ENCODE measurements at regions not wholly inside any gene's neighbourhood (a gene's known extent, or its start where the extent isn't known, plus 50 kb on each side); places are given as distances from the start of the nearest gene placed in this dataset.

GRCh38 chr5:167307042-167307441, 984.4 kb upstream of the WWC1 start:
- no peak for DNase-seq (ENCODE audit: low read depth)

GRCh38 chr5:167308466-167308865, 983.0 kb upstream of the WWC1 start:
- no peak for DNase-seq (ENCODE audit: low read depth)

GRCh38 chr5:167309941-167310517, 981.4 kb upstream of the WWC1 start:
- no peak for DNase-seq (ENCODE audit: low read depth)

- DNase-seq (ENCODE audit: low read depth), result no peak
Measured at GRCh38 chr5:167311340-167311739, 980.1 kb upstream of the WWC1 start.

GRCh38 chr5:167312225-167312624, 979.2 kb upstream of the WWC1 start:
- no peak for DNase-seq (ENCODE audit: low read depth)

GRCh38 chr5:167315762-167316161, 975.7 kb upstream of the WWC1 start:
- DNase-seq (ENCODE audit: low read depth), result no peak

GRCh38 chr5:167317884-167318283, 973.6 kb upstream of the WWC1 start:
- peak; percentile 1 for DNase-seq (ENCODE audit: low read depth)

GRCh38 chr5:167319243-167319642, 972.2 kb upstream of the WWC1 start:
- no peak for DNase-seq (ENCODE audit: low read depth)

GRCh38 chr5:167320019-167320418, 971.4 kb upstream of the WWC1 start:
- DNase-seq (ENCODE audit: low read depth), result no peak

- DNase-seq (ENCODE audit: low read depth), result no peak
Measured at GRCh38 chr5:167332309-167332708, 959.1 kb upstream of the WWC1 start.

GRCh38 chr5:167336161-167336560, 955.3 kb upstream of the WWC1 start:
- DNase-seq (ENCODE audit: low read depth), result no peak

GRCh38 chr5:167339205-167339604, 952.2 kb upstream of the WWC1 start:
- peak; percentile 13 for DNase-seq (ENCODE audit: low read depth)

- no peak for DNase-seq (ENCODE audit: low read depth)
Measured at GRCh38 chr5:167346461-167346860, 945.0 kb upstream of the WWC1 start.

GRCh38 chr5:167348251-167348926, 943.1 kb upstream of the WWC1 start:
- no peak for DNase-seq (ENCODE audit: low read depth)

GRCh38 chr5:167348980-167349379, 942.5 kb upstream of the WWC1 start:
- no peak for DNase-seq (ENCODE audit: low read depth)

GRCh38 chr5:167351316-167351715, 940.1 kb upstream of the WWC1 start:
- DNase-seq (ENCODE audit: low read depth), result no peak

- peak; percentile 22 for DNase-seq (ENCODE audit: low read depth)
Measured at GRCh38 chr5:167352801-167353200, 938.6 kb upstream of the WWC1 start.

- no peak for DNase-seq (ENCODE audit: low read depth)
Measured at GRCh38 chr5:167355346-167355745, 936.1 kb upstream of the WWC1 start.

GRCh38 chr5:167356374-167356773, 935.1 kb upstream of the WWC1 start:
- DNase-seq (ENCODE audit: low read depth), result no peak

GRCh38 chr5:167358868-167359492, 932.5 kb upstream of the WWC1 start:
- DNase-seq (ENCODE audit: low read depth), result no peak

GRCh38 chr5:167361795-167362194, 929.6 kb upstream of the WWC1 start:
- no peak for DNase-seq (ENCODE audit: low read depth)

- no peak for DNase-seq (ENCODE audit: low read depth)
Measured at GRCh38 chr5:167363065-167363464, 928.4 kb upstream of the WWC1 start.

GRCh38 chr5:167375125-167375524, 916.3 kb upstream of the WWC1 start:
- no peak for DNase-seq (ENCODE audit: low read depth)

Data from RPMI7951 (cell line).